GM23338 (cell line): ENCODE measurements at regions not wholly inside any gene's neighbourhood (a gene's known extent, or its start where the extent isn't known, plus 50 kb on each side); places are given as distances from the start of the nearest gene placed in this dataset.

Source experiments
- ETS1 ChIP-seq: IDR thresholded peaks from 2 replicates; pipeline ENCODE4 v1.6.1; 2016; ENCODE audit warnings: antibody characterized with exemption
- EZH2 ChIP-seq: fragments of 200-600 bp; sonication (generic); IDR thresholded peaks from one replicate; pipeline ENCODE4 v1.8.0; 2017; ENCODE audit warnings: antibody characterized with exemption, mild to moderate bottlenecking, low read depth; ENCODE audit not compliant: unreplicated experiment
- EZH2phosphoT487 ChIP-seq: fragments of 200-600 bp; sonication (generic); IDR thresholded peaks from one replicate; pipeline ENCODE4 v1.8.1; 2018; ENCODE audit warnings: antibody characterized with exemption; ENCODE audit not compliant: unreplicated experiment
- POLR2AphosphoS5 ChIP-seq: IDR thresholded peaks from 2 replicates; pipeline ENCODE4 v1.6.1; 2016; ENCODE audit warnings: antibody characterized with exemption, low read depth
- STAT1 ChIP-seq: IDR thresholded peaks from one replicate; pipeline ENCODE4 v1.6.1; 2016; ENCODE audit warnings: antibody characterized with exemption; ENCODE audit not compliant: unreplicated experiment
- ZNF331 ChIP-seq: fragments of 250-450 bp; sonication (Bioruptor Pico); IDR thresholded peaks from 2 replicates; pipeline ENCODE4 v1.5.0; 2020; ENCODE audit warnings: low read depth, mild to moderate bottlenecking, moderate library complexity
- ZNF462 ChIP-seq: fragments of 250-450 bp; sonication (Bioruptor Pico); IDR thresholded peaks from 2 replicates; pipeline ENCODE4 v1.5.0; 2020; ENCODE audit warnings: mild to moderate bottlenecking, moderate library complexity
- TF ChIP-seq, protein P1 (sequence below), 2 experiments: fragments of 200-600 bp in 1 of 2; sonication (generic) in 1 of 2; conservative IDR thresholded peaks; 2 replicates each; pipeline versions ENCODE4 v1.5.1 to v1.6.1; 2016 to 2017; ENCODE audit warnings: antibody characterized with exemption in 2 of 2, low read depth in 2 of 2, mild to moderate bottlenecking in 2 of 2, moderate library complexity in 1 of 2

DNA sequence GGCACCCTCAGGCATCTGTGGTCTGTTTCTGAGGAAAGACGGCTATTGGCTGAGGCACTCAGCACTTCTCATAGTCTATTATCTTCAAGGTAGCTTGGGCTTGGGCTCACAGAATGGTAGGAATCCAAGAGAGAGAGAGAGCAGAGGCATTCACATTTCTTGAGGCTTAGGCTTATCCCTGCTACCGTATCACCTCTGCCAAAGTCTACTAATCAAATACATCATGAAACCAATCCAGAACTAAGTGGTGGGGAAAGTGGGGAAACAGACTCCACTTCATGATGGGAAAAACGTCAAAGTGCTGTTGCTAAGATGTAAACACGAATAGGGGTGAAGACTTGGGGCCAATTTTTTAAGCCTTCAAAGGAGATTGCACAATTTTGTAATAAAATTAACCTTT lies 271.1 kb upstream of the SEMA3D start (continued):
- TF ChIP-seq ZNF462 (CRISPR knock-in tag) (no peak), POLR2AphosphoS5 (no peak), ETS1 (no peak), EZH2phosphoT487 (no peak), EZH2 (no peak), ZNF331 (CRISPR knock-in tag) (no peak), STAT1 (no peak)
- TF ChIP-seq, protein P1, sequence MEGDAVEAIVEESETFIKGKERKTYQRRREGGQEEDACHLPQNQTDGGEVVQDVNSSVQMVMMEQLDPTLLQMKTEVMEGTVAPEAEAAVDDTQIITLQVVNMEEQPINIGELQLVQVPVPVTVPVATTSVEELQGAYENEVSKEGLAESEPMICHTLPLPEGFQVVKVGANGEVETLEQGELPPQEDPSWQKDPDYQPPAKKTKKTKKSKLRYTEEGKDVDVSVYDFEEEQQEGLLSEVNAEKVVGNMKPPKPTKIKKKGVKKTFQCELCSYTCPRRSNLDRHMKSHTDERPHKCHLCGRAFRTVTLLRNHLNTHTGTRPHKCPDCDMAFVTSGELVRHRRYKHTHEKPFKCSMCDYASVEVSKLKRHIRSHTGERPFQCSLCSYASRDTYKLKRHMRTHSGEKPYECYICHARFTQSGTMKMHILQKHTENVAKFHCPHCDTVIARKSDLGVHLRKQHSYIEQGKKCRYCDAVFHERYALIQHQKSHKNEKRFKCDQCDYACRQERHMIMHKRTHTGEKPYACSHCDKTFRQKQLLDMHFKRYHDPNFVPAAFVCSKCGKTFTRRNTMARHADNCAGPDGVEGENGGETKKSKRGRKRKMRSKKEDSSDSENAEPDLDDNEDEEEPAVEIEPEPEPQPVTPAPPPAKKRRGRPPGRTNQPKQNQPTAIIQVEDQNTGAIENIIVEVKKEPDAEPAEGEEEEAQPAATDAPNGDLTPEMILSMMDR (conservative IDR thresholded peaks at IDR 0.05; ENCODE audit: low read depth in 2 of 2), result no peak
